Loucy (cell line): ENCODE measurements at regions not wholly inside any gene's neighbourhood (a gene's known extent, or its start where the extent isn't known, plus 50 kb on each side); places are given as distances from the start of the nearest gene placed in this dataset.

Experiments
- H2AFZ ChIP-seq: fragments of 200-600 bp; sonication (generic); 2 replicates; pipeline ENCODE4 v1.6.0; 2016; ENCODE audit warnings: antibody characterized with exemption, mild to moderate bottlenecking, low read length, moderate library complexity
- H3F3A ChIP-seq: fragments of 200-600 bp; 2 replicates; pipeline ENCODE4 v1.6.0; 2016; ENCODE audit warnings: antibody characterized with exemption, low read depth, mild to moderate bottlenecking
- H3K27me3 ChIP-seq: fragments of 200-600 bp; sonication (generic); 2 replicates; pipeline ENCODE4 v1.6.1; 2014; ENCODE audit warnings: low read length, mild to moderate bottlenecking; ENCODE audit not compliant: insufficient read depth, poor library complexity, severe bottlenecking
- H3K36me3 ChIP-seq: fragments of 200-600 bp; sonication (generic); 2 replicates; pipeline ENCODE4 v1.6.1; 2016; ENCODE audit warnings: low read length; ENCODE audit not compliant: insufficient read depth
- H3K4me1 ChIP-seq: fragments of 200-600 bp; sonication (generic); 2 replicates; pipeline ENCODE4 v1.5.1; 2014; ENCODE audit warnings: low read length, mild to moderate bottlenecking; ENCODE audit not compliant: insufficient read depth, poor library complexity, severe bottlenecking
- H3K4me2 ChIP-seq: fragments of 200-600 bp; sonication (generic); 2 replicates; pipeline ENCODE4 v1.6.0; 2014; ENCODE audit warnings: antibody characterized with exemption, low read length, low read depth, mild to moderate bottlenecking; ENCODE audit not compliant: poor library complexity, severe bottlenecking
- H3K4me3 ChIP-seq: fragments of 200-600 bp; sonication (generic); 2 replicates; pipeline ENCODE4 v1.5.1; 2014; ENCODE audit warnings: low read length, mild to moderate bottlenecking, mixed read lengths; ENCODE audit not compliant: poor library complexity, severe bottlenecking
- H3K79me2 ChIP-seq: fragments of 200-600 bp; sonication (generic); 2 replicates; pipeline ENCODE4 v1.6.1; 2014; ENCODE audit warnings: low read length; ENCODE audit not compliant: insufficient read depth
- H3K9ac ChIP-seq: fragments of 200-600 bp; sonication (generic); 2 replicates; pipeline ENCODE4 v1.6.0; 2014; ENCODE audit warnings: mild to moderate bottlenecking, low read depth, low read length, moderate library complexity; ENCODE audit not compliant: poor library complexity, severe bottlenecking
- H3K9me2 ChIP-seq: fragments of 200-600 bp; sonication (generic); replicated peaks from 2 replicates; pipeline ENCODE4 v1.6.1; 2016; ENCODE audit warnings: low read depth, low read length, mixed read lengths
- H3K9me3 ChIP-seq: fragments of 200-600 bp; sonication (generic); 2 replicates; pipeline ENCODE4 v1.6.1; 2014; ENCODE audit warnings: mild to moderate bottlenecking, antibody characterized with exemption, low read length, low read depth; ENCODE audit not compliant: insufficient read depth
- H4K20me1 ChIP-seq: fragments of 200-600 bp; sonication (generic); 2 replicates; pipeline ENCODE4 v1.6.0; 2014; ENCODE audit warnings: antibody characterized with exemption, low read length, mild to moderate bottlenecking; ENCODE audit not compliant: insufficient read depth, poor library complexity, severe bottlenecking
- CTCF ChIP-seq: fragments of 200-600 bp; sonication (generic); conservative IDR thresholded peaks from 2 replicates; pipeline ENCODE4 v1.5.1; 2014; ENCODE audit warnings: mild to moderate bottlenecking, antibody characterized with exemption, low read length
- EZH2phosphoT487 ChIP-seq: fragments of 200-600 bp; IDR thresholded peaks from 2 replicates; pipeline ENCODE4 v1.6.1; 2018; ENCODE audit warnings: antibody characterized with exemption, mild to moderate bottlenecking, moderate library complexity, borderline replicate concordance

GRCh38 chr5:87099968-87100367 lies 167.7 kb upstream of the RASA1 start:
- no peaks in the 10 kb centered on the region for H3K9me2 ChIP-seq
- TF ChIP-seq EZH2phosphoT487 (no peak), CTCF (no peak)
- no peaks in the 10 kb centered on the region for H3K79me2 ChIP-seq
- H3K4me2 ChIP-seq, result no peak overlapping the region
- H2AFZ ChIP-seq, result no peak overlapping the region
- no peaks in the 10 kb centered on the region for H3K9me3 ChIP-seq
- no peaks in the 10 kb centered on the region for H3K4me1 ChIP-seq
- H3K4me3 ChIP-seq, result no peak overlapping the region
- no peaks in the 10 kb centered on the region for H3F3A ChIP-seq
- H3K27me3 ChIP-seq, result no peaks in the 10 kb centered on the region
- H3K36me3 ChIP-seq, result no peaks in the 10 kb centered on the region
- no peaks in the 10 kb centered on the region for H4K20me1 ChIP-seq
- H3K9ac ChIP-seq, result no peak overlapping the region

GRCh38 chr5:87101321-87101720 lies 166.4 kb upstream of the RASA1 start:
- Histone ChIP-seq H3K9me3 (no peaks in the 10 kb centered on the region), H3K4me2 (no peak overlapping the region), H3F3A (no peaks in the 10 kb centered on the region), H3K4me3 (no peak overlapping the region), H3K79me2 (no peaks in the 10 kb centered on the region), H3K27me3 (no peaks in the 10 kb centered on the region), H3K9ac (no peak overlapping the region), H3K4me1 (no peaks in the 10 kb centered on the region), H4K20me1 (no peaks in the 10 kb centered on the region), H3K36me3 (no peaks in the 10 kb centered on the region), H3K9me2 (no peaks in the 10 kb centered on the region), H2AFZ (no peak overlapping the region)
- TF ChIP-seq CTCF, result no peak
- no peak for TF ChIP-seq EZH2phosphoT487

GRCh38 chr5:87102841-87103240 lies 164.8 kb upstream of the RASA1 start:
- no peak overlapping the region for H3K9ac ChIP-seq
- H2AFZ ChIP-seq, result no peak overlapping the region
- no peaks in the 10 kb centered on the region for H3K4me1 ChIP-seq
- H3K4me2 ChIP-seq, result no peak overlapping the region
- TF ChIP-seq CTCF (no peak), EZH2phosphoT487 (no peak)
- no peaks in the 10 kb centered on the region for H3K9me2 ChIP-seq
- no peaks in the 10 kb centered on the region for H3K9me3 ChIP-seq
- H3K27me3 ChIP-seq, result no peaks in the 10 kb centered on the region
- H3F3A ChIP-seq, result no peaks in the 10 kb centered on the region
- H3K36me3 ChIP-seq, result no peaks in the 10 kb centered on the region
- no peak overlapping the region for H3K4me3 ChIP-seq
- H4K20me1 ChIP-seq, result no peaks in the 10 kb centered on the region
- H3K79me2 ChIP-seq, result no peaks in the 10 kb centered on the region
